G401 (cell line): ENCODE measurements at regions not wholly inside any gene's neighbourhood (a gene's known extent, or its start where the extent isn't known, plus 50 kb on each side); places are given as distances from the start of the nearest gene placed in this dataset.
A peak's percentile ranks its signal among the peaks of the same experiment; 100 is the strongest.

Source experiments
- DNase-seq: peaks from one replicate; pipeline ENCODE4 v3.0.0-alpha.2; 2015; ENCODE audit warnings: low spot score
- in situ Hi-C: cut with HindIII; loops from 2 replicates; pipeline ENCODE4 v1.10.0; 2016; ENCODE audit warnings: low sequenced_read_pairs, mixed read lengths

DNA sequence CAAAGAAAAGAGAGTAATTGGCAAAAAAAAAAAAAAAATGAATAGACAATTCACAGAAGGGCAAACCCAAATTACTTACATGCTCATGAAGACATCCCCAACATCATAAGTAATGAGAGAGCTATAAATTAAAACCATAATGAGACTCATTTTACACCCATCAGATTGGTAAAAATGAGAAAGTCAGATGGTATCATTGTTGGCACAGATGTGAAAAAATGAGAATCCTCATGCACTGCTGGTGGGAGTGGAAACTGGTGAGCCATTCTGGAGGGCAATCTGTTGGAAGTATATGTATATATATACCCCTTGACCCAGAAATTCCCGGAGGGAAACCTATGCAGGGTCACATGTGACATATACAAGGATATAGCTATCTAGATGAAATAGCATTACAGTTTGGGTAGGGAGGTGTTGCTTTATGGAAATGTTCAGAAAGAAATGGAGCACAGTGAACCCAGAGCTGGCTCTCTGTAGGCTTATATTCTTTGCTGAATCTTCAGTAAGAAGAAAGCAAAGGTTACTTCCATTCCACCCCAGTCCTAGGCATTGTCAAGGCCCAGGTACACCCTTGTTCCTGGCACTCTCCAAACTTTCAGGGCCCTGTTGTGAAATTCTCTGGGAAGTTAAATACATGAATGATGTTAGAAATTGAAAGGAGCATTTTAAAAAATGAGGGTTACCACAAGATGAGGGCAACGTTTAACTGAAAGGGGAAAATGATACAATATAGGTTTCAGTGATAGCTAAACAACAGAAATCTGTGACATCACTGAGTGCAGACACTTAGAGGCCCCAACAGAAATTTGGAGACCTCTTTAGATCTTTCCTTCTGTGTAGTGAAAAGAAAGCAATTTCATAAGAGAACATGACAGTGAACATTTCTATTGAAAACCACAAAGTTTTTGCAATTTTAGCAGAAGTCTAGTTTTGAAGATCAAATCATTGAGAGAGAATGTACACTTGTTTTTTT lies 132.7 kb upstream of the TPRG1 start:
- DNase-seq: no peak
- in situ Hi-C loops: no loop called here

GRCh38 chr3:189040656-189041335 lies 131.0 kb upstream of the TPRG1 start:
- no peak for DNase-seq
- in situ Hi-C loops: no loop called here

DNA sequence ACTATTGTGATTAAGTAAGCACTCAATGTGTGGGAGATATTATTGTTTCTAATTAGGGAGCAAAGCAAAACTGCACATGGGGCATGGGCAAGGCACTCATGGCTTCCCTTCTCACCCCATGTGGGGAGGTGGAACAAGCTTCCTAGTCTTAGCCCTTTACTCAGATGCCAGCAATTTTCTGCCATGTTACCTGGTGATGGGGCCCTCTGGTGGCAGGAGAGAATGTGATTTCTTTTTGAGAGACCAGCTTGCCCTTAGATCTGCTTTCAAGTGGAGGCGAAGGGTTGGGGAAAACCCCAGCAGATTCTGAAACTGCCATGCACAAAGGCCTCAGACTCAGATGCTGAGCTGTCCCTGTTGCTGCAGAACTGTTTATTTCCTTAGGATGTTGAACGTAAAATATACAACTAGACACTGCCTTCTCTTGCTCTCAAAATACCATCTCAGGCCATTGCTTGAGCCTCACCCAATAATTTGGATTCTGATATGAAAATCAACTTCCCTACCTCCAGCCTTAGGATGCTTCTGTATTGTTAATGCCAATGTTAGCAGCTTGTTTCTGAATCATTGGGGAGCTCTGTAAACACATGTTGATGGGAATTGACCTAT lies 130.2 kb upstream of the TPRG1 start:
- in situ Hi-C loops: no loop called here
- DNase-seq: peak; percentile 21

DNA sequence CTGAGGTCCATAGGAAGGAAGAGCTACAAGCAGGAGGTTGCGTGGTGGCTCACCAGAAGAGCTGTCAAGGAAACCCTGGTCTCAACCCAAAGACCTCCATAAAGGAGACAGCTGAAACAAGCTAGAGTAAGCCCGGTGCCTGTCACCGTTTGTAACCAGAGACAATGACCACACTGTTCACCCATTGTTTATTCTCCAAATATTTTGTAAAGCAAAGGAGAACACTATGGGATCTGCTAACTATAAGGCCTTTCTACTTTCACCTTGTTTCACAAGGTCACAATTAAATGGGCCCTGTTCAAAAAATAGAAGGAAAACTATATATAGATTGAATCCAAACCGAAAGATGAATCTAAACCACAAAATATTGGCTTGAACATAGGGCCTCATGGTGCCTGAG lies 128.9 kb upstream of the TPRG1 start:
- in situ Hi-C loops: no loop called here

GRCh38 chr3:189049458-189050236 lies 122.1 kb upstream of the TPRG1 start:
- DNase-seq: no peak
- in situ Hi-C loops: no loop called here

More for the DNA sequence above, 128.9 kb upstream of the TPRG1 start:
- DNase-seq: no peak

DNA sequence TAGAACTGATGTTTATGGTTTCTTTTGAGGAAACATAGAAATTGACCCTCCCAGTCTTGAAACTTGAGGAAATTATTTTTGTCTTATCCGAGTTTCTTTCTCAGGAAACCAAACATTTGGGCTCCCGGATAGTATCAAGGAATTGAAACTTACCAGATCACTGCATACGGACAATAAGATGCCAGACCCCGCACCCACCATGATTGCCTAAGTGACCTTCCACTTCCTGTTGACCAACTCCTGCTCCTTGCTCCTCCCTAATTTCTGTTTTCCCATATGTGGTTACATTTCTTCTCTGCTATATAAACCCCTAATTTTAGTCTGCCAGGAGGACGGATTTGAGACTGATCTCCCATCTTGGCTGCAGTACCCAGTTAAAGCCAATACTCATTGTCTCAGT lies 118.4 kb upstream of the TPRG1 start:
- in situ Hi-C loops: no loop called here
- DNase-seq: no peak

- in situ Hi-C loops: no loop called here
- DNase-seq: no peak
Observed at GRCh38 chr3:189056646-189057335, 115.0 kb upstream of the TPRG1 start.

GRCh38 chr3:189057369-189057768 lies 114.4 kb upstream of the TPRG1 start:
- DNase-seq: no peak
- in situ Hi-C loops: no loop called here

- in situ Hi-C loops: no loop called here
- no peak for DNase-seq
Observed at GRCh38 chr3:189058071-189058470, 113.7 kb upstream of the TPRG1 start.

- DNase-seq: no peak
- in situ Hi-C loops: no loop called here
Observed at GRCh38 chr3:189070965-189071364, 100.8 kb upstream of the TPRG1 start.

GRCh38 chr3:189071446-189071845 lies 100.3 kb upstream of the TPRG1 start:
- no peak for DNase-seq
- in situ Hi-C loops: no loop called here

DNA sequence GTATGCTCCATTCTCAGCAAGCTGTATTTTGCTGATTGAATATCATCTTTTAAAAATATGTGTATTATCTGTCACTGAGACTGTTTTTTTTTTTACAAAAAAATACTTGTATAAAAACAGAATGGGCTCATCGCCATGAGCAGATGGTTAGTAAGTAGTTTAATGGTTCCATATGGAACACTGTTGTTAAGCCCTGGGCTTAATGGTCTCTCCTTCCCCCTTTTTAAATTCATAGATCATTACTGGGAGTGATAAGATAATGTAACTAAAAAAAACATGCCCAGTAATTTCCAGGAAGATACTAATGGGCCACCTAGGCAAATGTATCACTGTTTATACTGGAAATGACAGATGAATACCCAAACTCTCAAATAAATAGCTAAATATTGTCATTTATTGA lies 95.3 kb upstream of the TPRG1 start:
- in situ Hi-C loops: no loop called here
- no peak for DNase-seq

- no peak for DNase-seq
- in situ Hi-C loops: no loop called here
Observed at GRCh38 chr3:189080745-189081144, 91.0 kb upstream of the TPRG1 start.

DNA sequence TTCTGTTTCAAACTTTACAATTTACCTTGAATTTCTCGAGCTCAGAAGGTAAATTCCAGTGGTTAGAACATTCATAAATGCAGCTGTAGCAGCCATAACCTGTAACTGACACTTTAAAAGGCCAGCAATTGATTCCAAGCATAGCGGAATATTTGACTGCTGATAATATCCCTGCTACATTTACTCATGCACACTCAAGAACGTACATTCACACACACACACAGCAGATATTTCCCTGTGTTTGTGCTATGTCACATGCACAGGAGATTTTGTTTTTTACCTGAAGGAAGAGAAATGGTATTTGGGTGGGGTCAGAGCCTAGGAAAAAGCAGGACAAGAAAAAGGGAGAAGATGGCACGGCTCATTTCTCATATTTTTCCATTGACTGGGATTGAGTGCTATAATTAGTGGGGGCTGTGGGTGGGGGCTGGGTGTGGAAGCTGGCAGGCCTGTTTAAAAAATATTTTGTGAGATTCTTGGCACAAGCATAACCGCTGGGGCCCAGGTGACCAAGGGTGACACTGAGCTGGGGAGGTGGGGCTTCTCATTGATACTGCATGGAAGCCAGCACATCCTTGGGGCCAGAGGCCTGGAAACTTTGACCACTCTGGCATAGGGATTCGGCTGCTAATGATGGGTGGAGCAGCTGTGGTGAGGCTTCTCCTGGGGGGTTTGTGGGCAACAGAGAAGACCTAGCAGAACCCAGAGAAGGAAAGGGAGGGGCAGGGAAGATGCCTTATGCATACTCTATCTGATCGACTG lies 88.9 kb upstream of the TPRG1 start:
- in situ Hi-C loops: no loop called here

GRCh38 chr3:189084620-189085019 lies 87.2 kb upstream of the TPRG1 start:
- in situ Hi-C loops: no loop called here
- DNase-seq: no peak

More for the DNA sequence above, 88.9 kb upstream of the TPRG1 start:
- no peak for DNase-seq

- DNase-seq: no peak
- in situ Hi-C loops: no loop called here
Observed at GRCh38 chr3:189092547-189092946, 79.2 kb upstream of the TPRG1 start.

- no peak for DNase-seq
- in situ Hi-C loops: no loop called here
Observed at GRCh38 chr3:189094539-189094938, 77.2 kb upstream of the TPRG1 start.

GRCh38 chr3:189096092-189096491 lies 75.7 kb upstream of the TPRG1 start:
- DNase-seq: no peak
- in situ Hi-C loops: no loop called here
